Progenitor cell of endocrine pancreas (in vitro differentiated cells): ENCODE measurements at regions not wholly inside any gene's neighbourhood (a gene's known extent, or its start where the extent isn't known, plus 50 kb on each side); places are given as distances from the start of the nearest gene placed in this dataset.

Source experiments
- DNase-seq: peaks from one replicate; pipeline ENCODE4 v3.0.0; 2021; ENCODE audit warnings: low spot score; ENCODE audit not compliant: unreplicated experiment
- H3K27ac Mint-ChIP-seq: 2 replicates; pipeline ENCODE4 v1.8.0; 2021; ENCODE audit warnings: mild to moderate bottlenecking, moderate library complexity, mixed read lengths
- H3K27me3 Mint-ChIP-seq: 2 replicates; pipeline ENCODE4 v1.8.0; 2021; ENCODE audit warnings: mixed read lengths
- H3K36me3 Mint-ChIP-seq: 2 replicates; pipeline ENCODE4 v1.8.0; 2022; ENCODE audit warnings: mixed read lengths; ENCODE audit not compliant: insufficient read depth
- H3K4me1 Mint-ChIP-seq: 2 replicates; pipeline ENCODE4 v1.8.0; 2021; ENCODE audit warnings: low read depth, mixed read lengths
- H3K4me3 Mint-ChIP-seq: 2 replicates; pipeline ENCODE4 v1.8.0; 2021; ENCODE audit warnings: low read depth, mild to moderate bottlenecking, moderate library complexity, mixed read lengths
- H3K9me3 Mint-ChIP-seq: 2 replicates; pipeline ENCODE4 v1.8.0; 2021; ENCODE audit warnings: low read depth, mixed read lengths
- TF ChIP-seq, protein P1 (sequence below): fragments of 200-600 bp; sonication (generic); IDR thresholded peaks from one replicate; pipeline ENCODE4 v1.5.0; 2021; ENCODE audit warnings: antibody characterized with exemption, mild to moderate bottlenecking; ENCODE audit not compliant: unreplicated experiment

DNA sequence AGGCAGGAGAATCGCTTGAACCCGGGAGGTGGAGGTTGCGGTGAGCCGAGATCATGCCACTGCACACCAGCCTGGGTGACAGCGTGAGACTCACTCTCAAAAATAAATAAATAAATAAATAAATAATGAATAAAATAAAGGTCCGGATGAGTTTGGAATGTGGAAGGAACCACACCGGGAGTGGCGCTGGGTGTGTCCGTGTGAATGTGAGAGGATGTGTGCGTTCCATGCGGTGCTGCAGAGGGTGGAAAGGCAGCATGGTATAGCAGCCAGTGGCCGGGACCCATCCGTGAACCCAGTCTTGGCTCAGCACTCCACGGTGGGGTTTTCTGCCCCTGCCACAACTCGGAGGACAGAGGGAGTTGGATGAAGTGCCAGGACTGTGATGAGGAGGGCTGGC lies 56.2 kb upstream of the POFUT2 start:
- Mint-ChIP-seq H3K27ac (no peak overlapping the region), H3K4me3 (no peak overlapping the region), H3K27me3 (no peaks in the 10 kb centered on the region), H3K4me1 (peaks cover 3% of the 10 kb centered on the region), H3K36me3 (no peaks in the 10 kb centered on the region), H3K9me3 (peaks cover 4% of the 10 kb centered on the region)
- TF ChIP-seq, protein P1, sequence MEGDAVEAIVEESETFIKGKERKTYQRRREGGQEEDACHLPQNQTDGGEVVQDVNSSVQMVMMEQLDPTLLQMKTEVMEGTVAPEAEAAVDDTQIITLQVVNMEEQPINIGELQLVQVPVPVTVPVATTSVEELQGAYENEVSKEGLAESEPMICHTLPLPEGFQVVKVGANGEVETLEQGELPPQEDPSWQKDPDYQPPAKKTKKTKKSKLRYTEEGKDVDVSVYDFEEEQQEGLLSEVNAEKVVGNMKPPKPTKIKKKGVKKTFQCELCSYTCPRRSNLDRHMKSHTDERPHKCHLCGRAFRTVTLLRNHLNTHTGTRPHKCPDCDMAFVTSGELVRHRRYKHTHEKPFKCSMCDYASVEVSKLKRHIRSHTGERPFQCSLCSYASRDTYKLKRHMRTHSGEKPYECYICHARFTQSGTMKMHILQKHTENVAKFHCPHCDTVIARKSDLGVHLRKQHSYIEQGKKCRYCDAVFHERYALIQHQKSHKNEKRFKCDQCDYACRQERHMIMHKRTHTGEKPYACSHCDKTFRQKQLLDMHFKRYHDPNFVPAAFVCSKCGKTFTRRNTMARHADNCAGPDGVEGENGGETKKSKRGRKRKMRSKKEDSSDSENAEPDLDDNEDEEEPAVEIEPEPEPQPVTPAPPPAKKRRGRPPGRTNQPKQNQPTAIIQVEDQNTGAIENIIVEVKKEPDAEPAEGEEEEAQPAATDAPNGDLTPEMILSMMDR = no peak
- no peak for DNase-seq

- no peak overlapping the region for H3K4me3 Mint-ChIP-seq
- DNase-seq = no peak
- H3K27ac Mint-ChIP-seq = no peak overlapping the region
- H3K9me3 Mint-ChIP-seq = peaks cover 4% of the 10 kb centered on the region
- H3K4me1 Mint-ChIP-seq = peaks cover 3% of the 10 kb centered on the region
- TF ChIP-seq, protein P1 = no peak
- H3K27me3 Mint-ChIP-seq = no peaks in the 10 kb centered on the region
- H3K36me3 Mint-ChIP-seq = no peaks in the 10 kb centered on the region
These were observed 56.9 kb upstream of the POFUT2 start for GRCh38 chr21:45344576-45344975.

DNA sequence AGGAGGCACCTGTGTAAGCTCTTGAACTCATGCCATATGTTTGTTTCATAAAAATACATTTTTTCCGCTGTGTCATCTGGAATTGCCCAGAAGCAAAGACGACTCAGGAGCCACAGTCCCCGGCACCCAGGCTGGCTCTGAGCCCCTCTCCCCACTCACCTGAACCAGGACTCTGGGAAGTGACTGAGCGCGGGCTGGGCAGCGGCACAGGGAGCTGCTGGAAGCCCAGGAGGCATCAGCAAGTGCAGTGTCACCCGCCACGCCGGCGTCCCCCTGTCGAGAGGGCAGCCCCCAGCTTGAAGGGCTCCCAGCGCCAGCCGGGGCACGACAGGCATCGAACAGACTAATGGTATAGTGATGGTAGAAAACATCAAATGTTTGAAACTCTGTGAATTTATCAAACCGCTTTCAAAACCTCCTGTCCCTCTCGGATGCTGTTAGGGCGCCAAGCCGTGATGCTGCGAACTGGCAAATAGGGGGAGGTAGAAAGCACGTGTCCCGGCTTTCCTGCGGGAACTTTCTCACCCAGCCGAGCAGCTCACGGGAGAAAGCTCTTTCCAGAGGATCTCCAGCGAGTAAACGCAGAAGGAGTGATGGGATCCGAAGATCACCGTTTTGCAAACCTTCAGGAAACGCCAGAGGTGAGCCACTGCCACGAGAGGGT lies 57.8 kb upstream of the COL18A1 start:
- no peaks in the 10 kb centered on the region for H3K27me3 Mint-ChIP-seq
- no peak overlapping the region for H3K27ac Mint-ChIP-seq
- H3K36me3 Mint-ChIP-seq = no peaks in the 10 kb centered on the region
- H3K4me1 Mint-ChIP-seq = peaks cover 8% of the 10 kb centered on the region
- H3K9me3 Mint-ChIP-seq = peaks cover 4% of the 10 kb centered on the region
- no peak overlapping the region for H3K4me3 Mint-ChIP-seq
- no peak for DNase-seq
- TF ChIP-seq, protein P1 = no peak

DNA sequence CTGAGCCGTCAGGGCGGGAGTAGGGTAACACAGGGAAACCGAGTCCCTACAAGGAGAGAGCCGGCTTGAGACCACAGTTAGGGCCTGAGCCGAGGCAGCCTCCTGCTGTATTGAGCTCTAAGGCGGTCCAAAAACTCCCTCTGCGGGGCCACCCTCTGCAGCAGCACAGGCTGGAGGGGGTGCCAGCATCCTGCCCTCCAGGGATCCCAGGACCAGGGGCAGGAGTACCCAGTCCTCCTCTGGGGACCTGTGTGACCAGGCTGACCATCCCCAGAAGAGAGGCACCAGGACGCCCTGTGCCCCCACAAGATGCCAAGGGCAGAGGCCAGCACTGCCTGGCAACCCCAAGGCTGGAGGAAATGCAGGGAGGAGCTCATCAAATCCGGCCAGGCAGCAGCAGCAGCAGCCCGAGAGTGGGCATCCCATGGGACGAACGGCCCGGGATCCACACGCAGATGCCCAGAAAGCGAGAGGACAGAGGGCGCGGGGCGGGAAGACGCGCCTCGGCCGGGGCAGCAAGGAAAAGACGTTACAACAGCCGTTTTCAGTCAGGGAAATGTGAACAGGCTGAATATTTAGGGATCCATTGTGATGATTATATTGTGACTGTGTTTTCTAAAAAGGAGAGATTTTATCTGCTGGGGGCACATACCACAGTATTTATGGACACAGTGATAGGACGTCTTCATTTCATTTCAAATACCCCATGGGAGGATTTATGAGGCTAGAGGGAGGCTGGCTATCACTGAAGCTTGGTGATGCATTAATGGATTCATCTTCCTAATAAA lies 57.1 kb upstream of the COL18A1 start:
- TF ChIP-seq, protein P1 = no peak
- peaks cover 8% of the 10 kb centered on the region for H3K4me1 Mint-ChIP-seq
- no peaks in the 10 kb centered on the region for H3K36me3 Mint-ChIP-seq
- H3K9me3 Mint-ChIP-seq = peaks cover 4% of the 10 kb centered on the region
- DNase-seq = no peak
- H3K27me3 Mint-ChIP-seq = no peaks in the 10 kb centered on the region
- no peak overlapping the region for H3K4me3 Mint-ChIP-seq
- H3K27ac Mint-ChIP-seq = no peak overlapping the region

DNA sequence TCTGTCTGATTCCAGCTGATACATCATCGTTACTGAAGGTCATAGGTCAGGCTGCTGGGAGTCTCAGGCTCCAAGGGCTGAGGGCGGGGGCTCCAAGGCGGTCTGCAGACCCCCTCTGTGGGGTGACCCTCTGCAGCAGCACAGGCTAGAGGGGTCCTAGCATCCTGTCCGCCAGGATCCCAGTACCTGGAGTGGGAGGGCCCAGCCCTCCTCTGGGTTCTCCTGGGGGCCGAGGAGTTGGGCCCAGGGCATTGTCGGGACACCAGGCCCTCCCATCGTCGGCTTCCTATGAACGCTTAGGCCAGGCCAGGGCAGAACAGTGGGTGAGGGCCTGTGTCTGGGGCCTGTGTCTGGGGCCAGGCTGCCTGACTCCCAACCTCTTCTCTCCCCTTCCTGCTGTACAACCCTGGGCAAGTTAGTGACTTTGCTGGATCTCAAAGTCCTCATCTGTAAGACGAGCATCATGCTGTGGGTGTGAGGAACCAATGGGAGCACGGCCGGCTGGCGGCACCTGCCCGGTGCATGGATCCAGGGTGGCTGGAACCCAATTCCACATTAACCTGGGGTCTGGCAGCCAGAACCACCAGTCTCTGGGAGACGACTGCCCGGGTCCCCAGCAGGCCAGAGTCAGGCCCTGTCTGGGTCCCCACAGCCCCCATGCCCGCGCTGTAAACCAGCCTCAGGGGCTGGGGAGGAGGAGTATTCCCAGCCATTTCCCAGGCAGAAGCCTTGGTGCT lies 56.2 kb upstream of the COL18A1 start:
- no peak overlapping the region for H3K27ac Mint-ChIP-seq
- H3K36me3 Mint-ChIP-seq = no peaks in the 10 kb centered on the region
- TF ChIP-seq, protein P1 = no peak
- H3K27me3 Mint-ChIP-seq = no peaks in the 10 kb centered on the region
- H3K9me3 Mint-ChIP-seq = peaks cover 4% of the 10 kb centered on the region
- peaks cover 12% of the 10 kb centered on the region for H3K4me1 Mint-ChIP-seq
- no peak for DNase-seq
- H3K4me3 Mint-ChIP-seq = no peak overlapping the region
